ENCODE measurements at regions not wholly inside any gene's neighbourhood (a gene's known extent, or its start where the extent isn't known, plus 50 kb on each side); places are given as distances from the start of the nearest gene placed in this dataset.

GRCh38 chr6:134844120-134844519 lies 105.8 kb downstream of the ALDH8A1 start:
- TF ChIP-seq ZFP30 (CRISPR knock-in tag; IDR thresholded peaks at IDR 0.05) (no peak), ZNF565 (CRISPR knock-in tag; conservative IDR thresholded peaks at IDR 0.05; ENCODE audit: low read depth) (no peak), ZC3H10 (CRISPR knock-in tag; IDR thresholded peaks at IDR 0.05) (no peak), BACH2 (CRISPR knock-in tag; IDR thresholded peaks at IDR 0.05; ENCODE audit: borderline replicate concordance) (no peak), SNAI2 (CRISPR knock-in tag; IDR thresholded peaks at IDR 0.05) (no peak), ZNF70 (CRISPR knock-in tag; IDR thresholded peaks at IDR 0.05) (no peak), CREB5 (CRISPR knock-in tag; IDR thresholded peaks at IDR 0.05; ENCODE audit: low read depth) (no peak), PATZ1 (CRISPR knock-in tag; IDR thresholded peaks at IDR 0.05; ENCODE audit: borderline replicate concordance) (no peak), CSRNP3 (CRISPR knock-in tag; IDR thresholded peaks at IDR 0.05) (no peak), TSHZ2 (CRISPR knock-in tag; IDR thresholded peaks at IDR 0.05) (no peak), ZNF8 (CRISPR knock-in tag; IDR thresholded peaks at IDR 0.05) (no peak), TCF4 (CRISPR knock-in tag; IDR thresholded peaks at IDR 0.05; ENCODE audit: borderline replicate concordance) (no peak), PPARA (CRISPR knock-in tag; IDR thresholded peaks at IDR 0.05; ENCODE audit: borderline replicate concordance) (no peak), ISL1 (CRISPR knock-in tag; IDR thresholded peaks at IDR 0.05) (no peak), GLIS3 (CRISPR knock-in tag; IDR thresholded peaks at IDR 0.05) (no peak), RARB (CRISPR knock-in tag; IDR thresholded peaks at IDR 0.05) (no peak), ZFP3 (CRISPR knock-in tag; IDR thresholded peaks at IDR 0.05) (no peak), ARNTL (CRISPR knock-in tag; IDR thresholded peaks at IDR 0.05; ENCODE audit: borderline replicate concordance, low read depth) (no peak)
- ATAC-seq = no peak

- no peak for ATAC-seq
- no peak for TF ChIP-seq ZFP3 (CRISPR knock-in tag; IDR thresholded peaks at IDR 0.05)
- no peak for TF ChIP-seq POU6F1 (CRISPR knock-in tag; IDR thresholded peaks at IDR 0.05; ENCODE audit: borderline replicate concordance, low read depth)
- no peak for TF ChIP-seq ZNF70 (CRISPR knock-in tag; IDR thresholded peaks at IDR 0.05)
- TF ChIP-seq ZFP30 (CRISPR knock-in tag; IDR thresholded peaks at IDR 0.05) = no peak
- TF ChIP-seq ZC3H10 (CRISPR knock-in tag; IDR thresholded peaks at IDR 0.05) = no peak
- TF ChIP-seq OSR1 (CRISPR knock-in tag; IDR thresholded peaks at IDR 0.05) = no peak
- no peak for TF ChIP-seq CREB5 (CRISPR knock-in tag; IDR thresholded peaks at IDR 0.05; ENCODE audit: low read depth)
- no peak for TF ChIP-seq GLIS3 (CRISPR knock-in tag; IDR thresholded peaks at IDR 0.05)
- no peak for TF ChIP-seq TCF4 (CRISPR knock-in tag; IDR thresholded peaks at IDR 0.05; ENCODE audit: borderline replicate concordance)
- TF ChIP-seq ESRRG (CRISPR knock-in tag; IDR thresholded peaks at IDR 0.05) = no peak
- TF ChIP-seq CSDC2 (CRISPR knock-in tag; IDR thresholded peaks at IDR 0.05) = no peak
- no peak for TF ChIP-seq TSHZ2 (CRISPR knock-in tag; IDR thresholded peaks at IDR 0.05)
- TF ChIP-seq ARNTL (CRISPR knock-in tag; IDR thresholded peaks at IDR 0.05; ENCODE audit: borderline replicate concordance, low read depth) = no peak
- no peak for TF ChIP-seq PPARA (CRISPR knock-in tag; IDR thresholded peaks at IDR 0.05; ENCODE audit: borderline replicate concordance)
- no peak for TF ChIP-seq TOX (CRISPR knock-in tag; IDR thresholded peaks at IDR 0.05; ENCODE audit: borderline replicate concordance)
- TF ChIP-seq PATZ1 (CRISPR knock-in tag; IDR thresholded peaks at IDR 0.05; ENCODE audit: borderline replicate concordance) = no peak
These were observed 109.6 kb downstream of the ALDH8A1 start for GRCh38 chr6:134840086-134840867.

Data from SK-N-SH treated with all-trans-retinoic acid at 6 μM for 48 hours (cell line).